Ovary (tissue), 3 donors: ENCODE measurements at regions not wholly inside any gene's neighbourhood (a gene's known extent, or its start where the extent isn't known, plus 50 kb on each side); places are given as distances from the start of the nearest gene placed in this dataset.

Experiments used
- EP300 ChIP-seq: sonication (generic); formaldehyde crosslinking; IDR thresholded peaks from one replicate; pipeline ENCODE4 v1.6.1; 2017; ENCODE audit warnings: antibody characterized with exemption
- TF ChIP-seq, protein P1 (sequence below), 3 donors: fragments of 450-650 bp in 2 of 3; fragments of 200-600 bp in 1 of 3; IDR thresholded peaks; one replicate each; pipeline versions ENCODE4 v1.5.1 to v1.8.0; 2016 to 2022; ENCODE audit warnings: antibody characterized with exemption in 3 of 3, mild to moderate bottlenecking in 1 of 3
- donor health status: DM: no; HTN: no; CAD: no.

DNA sequence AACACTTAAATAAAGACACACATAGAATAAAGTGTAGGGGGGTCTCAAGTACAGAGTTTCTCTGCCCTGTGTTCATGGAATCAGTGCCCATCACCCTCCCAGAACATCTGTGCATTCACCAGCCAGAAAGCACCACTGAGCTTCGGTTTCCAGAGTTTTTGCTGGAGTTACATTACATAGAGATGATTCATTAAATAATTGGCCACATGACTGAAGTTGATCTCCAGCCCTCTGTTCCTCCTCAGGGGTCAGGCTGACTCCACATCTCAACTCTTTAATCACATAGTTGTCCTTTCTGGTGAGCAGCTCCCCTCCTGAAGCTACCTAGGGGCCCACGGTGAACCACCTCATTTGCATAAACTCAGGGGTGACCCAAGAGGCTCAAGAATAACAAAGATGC is 129.8 kb downstream of the METTL4 start:
- TF ChIP-seq, protein P1, sequence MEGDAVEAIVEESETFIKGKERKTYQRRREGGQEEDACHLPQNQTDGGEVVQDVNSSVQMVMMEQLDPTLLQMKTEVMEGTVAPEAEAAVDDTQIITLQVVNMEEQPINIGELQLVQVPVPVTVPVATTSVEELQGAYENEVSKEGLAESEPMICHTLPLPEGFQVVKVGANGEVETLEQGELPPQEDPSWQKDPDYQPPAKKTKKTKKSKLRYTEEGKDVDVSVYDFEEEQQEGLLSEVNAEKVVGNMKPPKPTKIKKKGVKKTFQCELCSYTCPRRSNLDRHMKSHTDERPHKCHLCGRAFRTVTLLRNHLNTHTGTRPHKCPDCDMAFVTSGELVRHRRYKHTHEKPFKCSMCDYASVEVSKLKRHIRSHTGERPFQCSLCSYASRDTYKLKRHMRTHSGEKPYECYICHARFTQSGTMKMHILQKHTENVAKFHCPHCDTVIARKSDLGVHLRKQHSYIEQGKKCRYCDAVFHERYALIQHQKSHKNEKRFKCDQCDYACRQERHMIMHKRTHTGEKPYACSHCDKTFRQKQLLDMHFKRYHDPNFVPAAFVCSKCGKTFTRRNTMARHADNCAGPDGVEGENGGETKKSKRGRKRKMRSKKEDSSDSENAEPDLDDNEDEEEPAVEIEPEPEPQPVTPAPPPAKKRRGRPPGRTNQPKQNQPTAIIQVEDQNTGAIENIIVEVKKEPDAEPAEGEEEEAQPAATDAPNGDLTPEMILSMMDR (IDR thresholded peaks at IDR 0.05), result no peak
- TF ChIP-seq EP300, result no peak
